GM23248 (cell line): ENCODE measurements at regions not wholly inside any gene's neighbourhood (a gene's known extent, or its start where the extent isn't known, plus 50 kb on each side); places are given as distances from the start of the nearest gene placed in this dataset.

Experiments
- DNase-seq: peaks from one replicate; pipeline ENCODE4 v3.0.0-alpha.2; 2015
- H2AFZ ChIP-seq: fragments of 200-600 bp; sonication (generic); 2 replicates; pipeline ENCODE4 v1.6.1; 2016; ENCODE audit warnings: antibody characterized with exemption
- H3F3A ChIP-seq: fragments of 200-600 bp; sonication (generic); 2 replicates; pipeline ENCODE4 v1.6.1; 2016; ENCODE audit warnings: mild to moderate bottlenecking, antibody characterized with exemption, mixed run types; ENCODE audit not compliant: insufficient read depth
- H3K27ac ChIP-seq: fragments of 200-600 bp; sonication (generic); 2 replicates; pipeline ENCODE4 v1.5.1; 2016; ENCODE audit warnings: mild to moderate bottlenecking
- H3K27me3 ChIP-seq: fragments of 200-600 bp; sonication (generic); replicated peaks from 2 replicates; pipeline ENCODE4 v1.6.1; 2016; ENCODE audit warnings: mild to moderate bottlenecking; ENCODE audit not compliant: insufficient read depth
- H3K36me3 ChIP-seq: fragments of 200-600 bp; sonication (generic); 2 replicates; pipeline ENCODE4 v1.6.1; 2016; ENCODE audit warnings: low read depth, mild to moderate bottlenecking
- H3K4me1 ChIP-seq: fragments of 200-600 bp; sonication (generic); 2 replicates; pipeline ENCODE4 v1.6.1; 2016; ENCODE audit warnings: mild to moderate bottlenecking; ENCODE audit not compliant: insufficient read depth
- H3K4me2 ChIP-seq: fragments of 200-600 bp; sonication (generic); one replicate; pipeline ENCODE4 v1.6.1; 2016; ENCODE audit warnings: mild to moderate bottlenecking; ENCODE audit not compliant: unreplicated experiment
- H3K4me3 ChIP-seq: fragments of 200-600 bp; sonication (generic); 2 replicates; pipeline ENCODE4 v1.5.1; 2016; ENCODE audit warnings: mild to moderate bottlenecking
- H3K79me2 ChIP-seq: fragments of 200-600 bp; sonication (generic); 2 replicates; pipeline ENCODE4 v1.6.1; 2016; ENCODE audit warnings: mild to moderate bottlenecking; ENCODE audit not compliant: insufficient read depth
- H3K9ac ChIP-seq: fragments of 200-600 bp; sonication (generic); 2 replicates; pipeline ENCODE4 v1.6.1; 2016; ENCODE audit warnings: mild to moderate bottlenecking
- H3K9me2 ChIP-seq: fragments of 200-600 bp; sonication (generic); 2 replicates; pipeline ENCODE4 v1.6.1; 2016; ENCODE audit warnings: mixed run types, mild to moderate bottlenecking, moderate library complexity; ENCODE audit not compliant: insufficient read depth
- H3K9me3 ChIP-seq: fragments of 200-600 bp; sonication (generic); one replicate; pipeline ENCODE4 v1.6.1; 2017; ENCODE audit warnings: low read depth
- H4K20me1 ChIP-seq: fragments of 200-600 bp; sonication (generic); 2 replicates; pipeline ENCODE4 v1.6.0; 2016; ENCODE audit not compliant: insufficient read depth
- EZH2 ChIP-seq: fragments of 200-600 bp; sonication (generic); IDR thresholded peaks from 2 replicates; pipeline ENCODE4 v1.6.1; 2018; ENCODE audit warnings: antibody characterized with exemption, mild to moderate bottlenecking; ENCODE audit not compliant: insufficient read depth, poor library complexity, severe bottlenecking
- EZH2phosphoT487 ChIP-seq: fragments of 200-600 bp; sonication (generic); IDR thresholded peaks from 2 replicates; pipeline ENCODE4 v1.6.1; 2018; ENCODE audit warnings: antibody characterized with exemption, moderate library complexity, mild to moderate bottlenecking, low read depth; ENCODE audit not compliant: insufficient read depth
- WGBS, 2 experiments: methylation state at CpG; one replicate each; pipeline ENCODE4 v1.1.6; 2015 to 2017; ENCODE audit warnings: low lambda C conversion rate in 2 of 2, low coverage in 1 of 2; ENCODE audit errors: missing lambda C conversion rate in 2 of 2; 5-methylcytosine and 5-hydroxymethylcytosine counted together
- in situ Hi-C: fragments of 300-500 bp; cut with MboI; formaldehyde crosslinking; loops from 2 replicates; pipeline ENCODE4 v1.15.0; 2020

- DNase-seq: no peak
- Histone ChIP-seq H2AFZ (no peak overlapping the region), H3K4me2 (no peak overlapping the region), H3K36me3 (no peaks in the 10 kb centered on the region), H3K9ac (no peak overlapping the region), H3K79me2 (no peaks in the 10 kb centered on the region), H3K4me1 (no peaks in the 10 kb centered on the region), H3K9me2 (no peaks in the 10 kb centered on the region), H4K20me1 (no peaks in the 10 kb centered on the region), H3K9me3 (no peaks in the 10 kb centered on the region), H3K27ac (no peak overlapping the region), H3K27me3 (no peaks in the 10 kb centered on the region), H3K4me3 (no peak overlapping the region), H3F3A (no peaks in the 10 kb centered on the region)
- TF ChIP-seq EZH2phosphoT487 (no peak), EZH2 (no peak)
- in situ Hi-C loops: no loop called here
- WGBS, 2 experiments: 21 to 30% methylated on average over 1 of the region's 1 CpG
These were observed 1169.2 kb downstream of the OTOL1 start for GRCh38 chr3:162665684-162666391.

DNA sequence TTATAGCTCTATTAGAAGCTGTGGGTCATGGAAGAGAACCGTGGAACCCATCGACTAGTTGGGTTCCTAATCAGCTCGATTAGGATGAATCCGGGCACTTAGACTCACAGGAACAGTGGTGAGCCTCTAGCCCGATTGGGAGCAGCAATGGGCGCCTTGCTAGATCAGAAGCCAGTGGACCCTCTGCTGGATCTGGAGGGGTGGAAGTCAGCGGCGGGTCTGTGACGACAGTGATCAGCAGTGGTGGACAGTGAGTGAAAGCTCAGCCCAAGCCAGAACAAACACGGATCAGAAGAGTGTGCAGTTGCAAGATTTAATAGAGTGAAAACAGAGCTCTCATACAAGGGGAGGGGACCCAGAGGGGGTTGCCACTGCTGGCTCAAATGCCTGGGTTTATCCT is 1170.2 kb downstream of the OTOL1 start:
- H3K9me3 ChIP-seq: no peaks in the 10 kb centered on the region
- H3K36me3 ChIP-seq: no peaks in the 10 kb centered on the region
- DNase-seq: no peak
- no peak overlapping the region for H3K4me2 ChIP-seq
- no peak for TF ChIP-seq EZH2
- TF ChIP-seq EZH2phosphoT487: no peak
- WGBS, 2 experiments: 82% methylated on average over 10 of the region's 10 CpGs
- no peaks in the 10 kb centered on the region for H3K79me2 ChIP-seq
- H3K27me3 ChIP-seq: no peaks in the 10 kb centered on the region
- in situ Hi-C loops: no loop called here
- H3K4me3 ChIP-seq: no peak overlapping the region
- H4K20me1 ChIP-seq: no peaks in the 10 kb centered on the region
- no peak overlapping the region for H3K27ac ChIP-seq
- H3K4me1 ChIP-seq: no peaks in the 10 kb centered on the region
- no peaks in the 10 kb centered on the region for H3K9me2 ChIP-seq
- H2AFZ ChIP-seq: no peak overlapping the region
- no peak overlapping the region for H3K9ac ChIP-seq
- no peaks in the 10 kb centered on the region for H3F3A ChIP-seq

- no peaks in the 10 kb centered on the region for H3K9me2 ChIP-seq
- no peaks in the 10 kb centered on the region for H3K9me3 ChIP-seq
- H3K27me3 ChIP-seq: no peaks in the 10 kb centered on the region
- no peak overlapping the region for H3K4me3 ChIP-seq
- in situ Hi-C loops: no loop called here
- H3K27ac ChIP-seq: no peak overlapping the region
- no peaks in the 10 kb centered on the region for H3K4me1 ChIP-seq
- no peak overlapping the region for H2AFZ ChIP-seq
- H3K79me2 ChIP-seq: no peaks in the 10 kb centered on the region
- no peak for TF ChIP-seq EZH2phosphoT487
- TF ChIP-seq EZH2: no peak
- H3K36me3 ChIP-seq: no peaks in the 10 kb centered on the region
- H3F3A ChIP-seq: no peaks in the 10 kb centered on the region
- no peak overlapping the region for H3K4me2 ChIP-seq
- DNase-seq: no peak
- no peak overlapping the region for H3K9ac ChIP-seq
- no peaks in the 10 kb centered on the region for H4K20me1 ChIP-seq
These were observed 1173.6 kb downstream of the OTOL1 start for GRCh38 chr3:162670181-162670580.

DNA sequence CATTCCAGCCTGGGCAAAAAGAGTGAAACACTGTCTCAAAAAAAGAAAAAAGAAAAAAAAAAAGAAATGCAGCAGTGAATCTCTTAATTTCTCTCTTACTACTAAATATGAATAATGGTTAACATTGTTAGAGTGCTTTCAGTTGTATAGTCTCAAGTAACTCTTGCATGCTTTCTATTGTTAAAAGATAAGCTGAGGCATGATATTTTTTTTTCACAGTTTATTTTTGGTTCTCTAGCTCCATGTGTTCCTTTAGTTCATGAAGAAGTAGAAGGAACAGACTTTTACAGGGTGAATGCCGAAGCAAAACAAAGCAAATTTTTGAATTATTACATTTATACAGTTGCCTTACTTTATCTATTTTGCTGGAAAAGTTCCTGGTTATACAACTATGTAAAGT is 1180.9 kb downstream of the OTOL1 start:
- Histone ChIP-seq H3K9ac (no peak overlapping the region), H3K79me2 (no peaks in the 10 kb centered on the region), H3K9me2 (no peaks in the 10 kb centered on the region), H3K27ac (no peak overlapping the region), H2AFZ (no peak overlapping the region), H4K20me1 (no peaks in the 10 kb centered on the region), H3K4me2 (no peak overlapping the region), H3K9me3 (no peaks in the 10 kb centered on the region), H3K4me3 (no peak overlapping the region), H3F3A (no peaks in the 10 kb centered on the region), H3K36me3 (no peaks in the 10 kb centered on the region), H3K4me1 (no peaks in the 10 kb centered on the region), H3K27me3 (no peaks in the 10 kb centered on the region)
- 86 to 96% methylated on average over 1 of the region's 1 CpG for WGBS, 2 experiments
- no peak for TF ChIP-seq EZH2
- TF ChIP-seq EZH2phosphoT487: no peak
- in situ Hi-C loops: no loop called here
- DNase-seq: no peak

GRCh38 chr3:162678941-162679340 is 1182.3 kb downstream of the OTOL1 start:
- in situ Hi-C loops: no loop called here
- TF ChIP-seq EZH2phosphoT487 (no peak), EZH2 (no peak)
- H3K27me3 ChIP-seq: no peaks in the 10 kb centered on the region
- H3K9me2 ChIP-seq: no peaks in the 10 kb centered on the region
- no peaks in the 10 kb centered on the region for H3K79me2 ChIP-seq
- WGBS, 2 experiments: 58 to 59% methylated on average over 2 of the region's 2 CpGs
- no peak overlapping the region for H3K4me2 ChIP-seq
- H3K9ac ChIP-seq: no peak overlapping the region
- no peaks in the 10 kb centered on the region for H3F3A ChIP-seq
- H3K4me3 ChIP-seq: no peak overlapping the region
- no peak for DNase-seq
- H2AFZ ChIP-seq: no peak overlapping the region
- H3K27ac ChIP-seq: no peak overlapping the region
- H3K36me3 ChIP-seq: no peaks in the 10 kb centered on the region
- H3K9me3 ChIP-seq: no peaks in the 10 kb centered on the region
- no peaks in the 10 kb centered on the region for H4K20me1 ChIP-seq
- H3K4me1 ChIP-seq: no peaks in the 10 kb centered on the region
